DND-41 (cell line): ENCODE measurements at regions not wholly inside any gene's neighbourhood (a gene's known extent, or its start where the extent isn't known, plus 50 kb on each side); places are given as distances from the start of the nearest gene placed in this dataset.
A peak's percentile ranks its signal among the peaks of the same experiment; 100 is the strongest.

Source experiments
- ATAC-seq: fragments of 200-7000 bp; cut with Tn5 transposase; 3 replicates; pipeline ENCODE4 v1.9.1; 2021; ENCODE audit warnings: low read depth; ENCODE audit not compliant: insufficient read depth
- DNase-seq: peaks from one replicate; pipeline ENCODE4 v3.0.0-alpha.2; 2020
- H2AFZ ChIP-seq: 2 replicates; pipeline ENCODE4 v1.6.0; 2012; ENCODE audit warnings: low read depth, low read length
- H3K27ac ChIP-seq: 2 replicates; pipeline ENCODE4 v1.5.1; 2012; ENCODE audit warnings: low read length, inconsistent platforms
- H3K27me3 ChIP-seq: fragments of 200-600 bp; sonication (generic); 2 replicates; pipeline ENCODE4 v1.6.0; 2012; ENCODE audit warnings: low read length, mild to moderate bottlenecking, inconsistent platforms; ENCODE audit not compliant: insufficient read depth, poor library complexity
- H3K36me3 ChIP-seq: 2 replicates; pipeline ENCODE4 v1.5.1; 2012; ENCODE audit warnings: low read length, inconsistent platforms; ENCODE audit not compliant: insufficient read depth
- H3K4me1 ChIP-seq: 2 replicates; pipeline ENCODE4 v1.5.1; 2012; ENCODE audit warnings: mild to moderate bottlenecking, low read length; ENCODE audit not compliant: insufficient read depth
- H3K4me2 ChIP-seq: 2 replicates; pipeline ENCODE4 v1.6.0; 2012; ENCODE audit warnings: mild to moderate bottlenecking, moderate library complexity, low read length, inconsistent platforms; ENCODE audit not compliant: insufficient read depth
- H3K4me3 ChIP-seq, 2 experiments: fragments of 200-600 bp in 1 of 2; shearing (Covaris generic) in 1 of 2; 2 replicates each; pipeline ENCODE4 v1.5.1; 2012 to 2016; ENCODE audit warnings: inconsistent platforms in 2 of 2, low read length in 2 of 2, mild to moderate bottlenecking in 2 of 2, low read depth in 1 of 2, moderate library complexity in 1 of 2
- H3K79me2 ChIP-seq: 2 replicates; pipeline ENCODE4 v1.6.0; 2012; ENCODE audit warnings: low read length, inconsistent platforms; ENCODE audit not compliant: insufficient read depth
- H3K9ac ChIP-seq: 2 replicates; pipeline ENCODE4 v1.6.0; 2012; ENCODE audit warnings: low read depth, mild to moderate bottlenecking, inconsistent platforms, low read length, moderate library complexity
- H3K9me3 ChIP-seq: 2 replicates; pipeline ENCODE4 v1.5.1; 2012; ENCODE audit warnings: low read length, moderate library complexity, mild to moderate bottlenecking, inconsistent platforms; ENCODE audit not compliant: insufficient read depth, severe bottlenecking
- H4K20me1 ChIP-seq: 2 replicates; pipeline ENCODE4 v1.6.0; 2012; ENCODE audit warnings: low read length; ENCODE audit not compliant: insufficient read depth
- EZH2 ChIP-seq: IDR thresholded peaks from 3 replicates; pipeline ENCODE4 v1.6.1; 2012; ENCODE audit warnings: borderline replicate concordance, low read depth, mild to moderate bottlenecking, moderate library complexity, low read length, inconsistent platforms; ENCODE audit not compliant: severe bottlenecking
- TF ChIP-seq, protein P1 (sequence below): IDR thresholded peaks from 2 replicates; pipeline ENCODE4 v1.5.1; 2012; ENCODE audit warnings: borderline replicate concordance, low read length, moderate library complexity, mild to moderate bottlenecking; ENCODE audit not compliant: poor library complexity, severe bottlenecking; ENCODE audit errors: extremely low read depth

DNA sequence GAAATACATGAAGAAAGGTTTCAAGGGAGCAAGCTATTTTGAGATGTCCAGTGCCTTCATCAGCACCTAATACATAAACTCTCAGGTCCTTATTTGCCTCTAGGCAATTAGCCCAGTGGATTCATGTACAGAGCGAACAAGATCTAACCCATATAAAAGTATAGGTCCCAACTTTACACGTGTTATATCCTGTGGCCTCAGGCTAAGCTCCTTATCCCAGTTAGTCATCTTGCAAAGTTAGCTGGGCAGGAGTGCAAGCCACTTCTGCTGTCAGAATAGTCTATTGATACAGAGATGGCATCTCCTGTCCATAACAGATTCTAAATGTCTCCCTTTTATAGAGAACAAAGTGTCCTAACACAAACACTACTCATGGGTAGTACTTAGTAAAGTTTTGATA lies 203.9 kb upstream of the PIK3C3 start:
- ATAC-seq: no peak
- Histone ChIP-seq H3K27me3 (no peaks in the 10 kb centered on the region), H3K9me3 (no peaks in the 10 kb centered on the region), H2AFZ (no peak overlapping the region), H3K9ac (no peak overlapping the region), H3K4me1 (no peaks in the 10 kb centered on the region), H3K4me2 (no peak overlapping the region), H3K27ac (no peak overlapping the region), H3K36me3 (no peaks in the 10 kb centered on the region), H3K79me2 (no peaks in the 10 kb centered on the region), H3K4me3 (no peak overlapping the region), H4K20me1 (no peaks in the 10 kb centered on the region)
- no peak for TF ChIP-seq EZH2
- TF ChIP-seq, protein P1, sequence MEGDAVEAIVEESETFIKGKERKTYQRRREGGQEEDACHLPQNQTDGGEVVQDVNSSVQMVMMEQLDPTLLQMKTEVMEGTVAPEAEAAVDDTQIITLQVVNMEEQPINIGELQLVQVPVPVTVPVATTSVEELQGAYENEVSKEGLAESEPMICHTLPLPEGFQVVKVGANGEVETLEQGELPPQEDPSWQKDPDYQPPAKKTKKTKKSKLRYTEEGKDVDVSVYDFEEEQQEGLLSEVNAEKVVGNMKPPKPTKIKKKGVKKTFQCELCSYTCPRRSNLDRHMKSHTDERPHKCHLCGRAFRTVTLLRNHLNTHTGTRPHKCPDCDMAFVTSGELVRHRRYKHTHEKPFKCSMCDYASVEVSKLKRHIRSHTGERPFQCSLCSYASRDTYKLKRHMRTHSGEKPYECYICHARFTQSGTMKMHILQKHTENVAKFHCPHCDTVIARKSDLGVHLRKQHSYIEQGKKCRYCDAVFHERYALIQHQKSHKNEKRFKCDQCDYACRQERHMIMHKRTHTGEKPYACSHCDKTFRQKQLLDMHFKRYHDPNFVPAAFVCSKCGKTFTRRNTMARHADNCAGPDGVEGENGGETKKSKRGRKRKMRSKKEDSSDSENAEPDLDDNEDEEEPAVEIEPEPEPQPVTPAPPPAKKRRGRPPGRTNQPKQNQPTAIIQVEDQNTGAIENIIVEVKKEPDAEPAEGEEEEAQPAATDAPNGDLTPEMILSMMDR: no peak
- DNase-seq: no peak

DNA sequence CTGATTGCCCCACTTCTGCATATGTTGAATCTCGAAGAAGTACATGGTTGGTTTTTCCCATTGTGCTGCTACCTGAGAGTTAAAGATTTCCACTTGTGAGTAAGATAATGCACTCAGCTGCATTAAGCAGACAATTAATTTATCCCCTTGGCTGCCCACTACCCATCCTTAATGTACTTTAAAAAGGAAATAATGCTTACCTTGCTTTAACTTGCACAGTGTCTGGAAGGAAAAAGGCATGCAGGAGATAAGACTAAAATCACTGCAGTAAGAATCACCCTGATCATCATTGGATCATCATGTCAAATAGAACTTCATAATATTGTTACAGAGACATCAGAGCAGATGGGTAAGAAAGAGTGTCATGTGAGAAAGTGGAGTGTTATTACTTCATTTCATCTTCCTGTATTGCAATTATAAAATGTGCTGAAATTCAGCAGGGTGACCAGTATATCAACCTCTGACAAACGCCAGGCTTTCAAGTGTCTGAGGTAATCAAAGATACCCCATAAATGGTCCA lies 207.3 kb upstream of the PIK3C3 start:
- no peak overlapping the region for H3K27ac ChIP-seq
- H2AFZ ChIP-seq: no peak overlapping the region
- H4K20me1 ChIP-seq: no peaks in the 10 kb centered on the region
- no peaks in the 10 kb centered on the region for H3K9me3 ChIP-seq
- no peak for TF ChIP-seq EZH2
- TF ChIP-seq, protein P1: no peak
- H3K79me2 ChIP-seq: no peaks in the 10 kb centered on the region
- H3K9ac ChIP-seq: no peak overlapping the region
- H3K4me2 ChIP-seq: no peak overlapping the region
- DNase-seq (no peak), ATAC-seq (no peak)
- H3K27me3 ChIP-seq: no peaks in the 10 kb centered on the region
- H3K36me3 ChIP-seq: no peaks in the 10 kb centered on the region
- H3K4me3 ChIP-seq: no peak overlapping the region
- H3K4me1 ChIP-seq: no peaks in the 10 kb centered on the region

DNA sequence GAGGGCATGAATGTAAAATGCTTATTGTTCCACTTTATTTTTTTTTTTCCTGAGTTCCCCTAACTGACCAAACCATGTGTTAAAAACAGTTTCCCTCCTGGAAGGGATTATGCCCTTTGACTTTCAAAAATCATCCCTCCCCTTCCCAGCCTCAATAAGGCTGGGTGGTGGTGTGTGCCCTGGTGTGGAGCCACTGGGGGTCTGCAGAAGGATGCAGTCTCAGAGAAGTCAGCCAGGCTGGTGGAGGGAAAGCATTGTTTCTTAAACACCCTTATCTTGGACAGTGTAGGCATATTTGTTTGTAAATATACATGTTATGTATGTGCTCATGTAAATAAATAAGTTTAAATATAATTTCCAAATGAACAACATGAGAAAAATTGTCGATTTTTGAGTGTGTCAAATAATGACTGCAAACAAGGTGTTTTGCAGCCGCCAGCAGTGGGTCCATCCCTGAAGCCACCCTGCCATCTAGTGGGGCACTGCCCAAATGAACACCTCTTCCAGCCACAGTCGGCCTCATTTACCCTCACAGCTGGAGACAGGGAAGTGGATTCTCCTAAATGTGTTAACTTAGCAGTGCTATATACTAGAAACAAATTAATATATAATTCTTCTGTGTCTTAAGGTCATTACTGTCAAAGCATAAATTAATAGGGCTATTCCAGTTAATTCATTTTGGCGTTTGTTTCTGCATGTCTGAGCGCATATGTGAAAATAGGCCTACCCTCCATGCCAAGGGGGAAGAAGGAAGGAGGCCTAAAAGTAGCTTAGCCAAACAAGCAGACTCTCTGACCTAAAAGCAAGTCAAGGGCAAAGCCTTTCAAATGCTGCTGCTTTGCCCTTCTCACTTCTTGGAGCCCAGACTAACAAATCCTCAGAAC lies 209.6 kb upstream of the PIK3C3 start:
- peak; percentile 19 for DNase-seq
- Histone ChIP-seq H3K4me3 (no peak overlapping the region), H4K20me1 (no peaks in the 10 kb centered on the region), H3K9ac (no peak overlapping the region), H3K4me1 (no peaks in the 10 kb centered on the region), H3K9me3 (no peaks in the 10 kb centered on the region), H2AFZ (no peak overlapping the region), H3K4me2 (no peak overlapping the region), H3K36me3 (no peaks in the 10 kb centered on the region), H3K27ac (no peak overlapping the region), H3K27me3 (no peaks in the 10 kb centered on the region), H3K79me2 (no peaks in the 10 kb centered on the region)
- TF ChIP-seq, protein P1: peak; percentile 55
- no peak for TF ChIP-seq EZH2
- ATAC-seq: peak; percentile 57; the same call in 1 of the 3 replicates
